Suppressor macrophage treated with lipopolysaccharide for 1 hour (primary cell): ENCODE measurements at regions not wholly inside any gene's neighbourhood (a gene's known extent, or its start where the extent isn't known, plus 50 kb on each side); places are given as distances from the start of the nearest gene placed in this dataset.
"Not testable (repeated sequence)": the region's sequence is repeated elsewhere in the genome, so short reads cannot be mapped to it uniquely, and the experiment has no call there.

ENCODE experiments used
- DNase-seq, 3 donors: peaks; one replicate each; pipeline ENCODE4 v3.0.0-alpha.2; 2020 to 2022

- DNase-seq: no peak
These were observed 150.3 kb upstream of the NR2F2 start for GRCh38 chr15:96180087-96180748.

- DNase-seq: no peak
These were observed 149.3 kb upstream of the NR2F2 start for GRCh38 chr15:96181217-96181616.

GRCh38 chr15:96181873-96182301 lies 148.6 kb upstream of the NR2F2 start:
- DNase-seq: no peak

- no peak for DNase-seq
These were observed 147.6 kb upstream of the NR2F2 start for GRCh38 chr15:96182736-96183513.

GRCh38 chr15:96183514-96183850 lies 147.0 kb upstream of the NR2F2 start:
- DNase-seq: no peak

GRCh38 chr15:96183867-96184266 lies 146.6 kb upstream of the NR2F2 start:
- DNase-seq: no peak

GRCh38 chr15:96184297-96184696 lies 146.2 kb upstream of the NR2F2 start:
- no peak for DNase-seq

- DNase-seq: no peak
These were observed 144.4 kb upstream of the NR2F2 start for GRCh38 chr15:96186105-96186504.

GRCh38 chr15:96187341-96188305 lies 142.9 kb upstream of the NR2F2 start:
- no peak for DNase-seq

- no peak for DNase-seq
These were observed 132.8 kb upstream of the NR2F2 start for GRCh38 chr15:96197721-96198120.

GRCh38 chr15:96199111-96199510 lies 131.4 kb upstream of the NR2F2 start:
- DNase-seq: no peak

GRCh38 chr15:96200357-96200967 lies 130.0 kb upstream of the NR2F2 start:
- no peak for DNase-seq

GRCh38 chr15:96201696-96202095 lies 128.8 kb upstream of the NR2F2 start:
- no peak for DNase-seq

- DNase-seq: not testable (repeated sequence)
These were observed 124.9 kb upstream of the NR2F2 start for GRCh38 chr15:96205588-96205987.

- DNase-seq: no peak
These were observed 123.0 kb upstream of the NR2F2 start for GRCh38 chr15:96207377-96208006.

GRCh38 chr15:96209285-96209735 lies 121.2 kb upstream of the NR2F2 start:
- DNase-seq: no peak

GRCh38 chr15:96213045-96213444 lies 117.5 kb upstream of the NR2F2 start:
- no peak for DNase-seq

- DNase-seq: no peak
These were observed 116.6 kb upstream of the NR2F2 start for GRCh38 chr15:96213896-96214295.

- DNase-seq: not testable (repeated sequence)
These were observed 114.0 kb upstream of the NR2F2 start for GRCh38 chr15:96216481-96216880.

GRCh38 chr15:96217983-96218382 lies 112.5 kb upstream of the NR2F2 start:
- DNase-seq: no peak

- no peak for DNase-seq
These were observed 111.7 kb upstream of the NR2F2 start for GRCh38 chr15:96218623-96219455.
